ELF-1 (cell line): ENCODE measurements at regions not wholly inside any gene's neighbourhood (a gene's known extent, or its start where the extent isn't known, plus 50 kb on each side); places are given as distances from the start of the nearest gene placed in this dataset.
A peak's percentile ranks its signal among the peaks of the same experiment; 100 is the strongest.

Experiments used
- DNase-seq: peaks from one replicate; pipeline ENCODE4 v3.0.0-alpha.2; 2016; ENCODE audit warnings: low read depth, low spot score

GRCh38 chr12:25714198-25714984 lies 161.3 kb upstream of the LMNTD1 start:
- DNase-seq, result no peak

- no peak for DNase-seq
Observed at GRCh38 chr12:25715102-25715501, 162.0 kb upstream of the LMNTD1 start.

- DNase-seq, result no peak
Observed at GRCh38 chr12:25716842-25717241, 163.8 kb upstream of the LMNTD1 start.

- no peak for DNase-seq
Observed at GRCh38 chr12:25717552-25717951, 164.5 kb upstream of the LMNTD1 start.

- no peak for DNase-seq
Observed at GRCh38 chr12:25718081-25718731, 165.1 kb upstream of the LMNTD1 start.

GRCh38 chr12:25719505-25719904 lies 166.4 kb upstream of the LMNTD1 start:
- DNase-seq, result no peak

- no peak for DNase-seq
Observed at GRCh38 chr12:25723336-25723735, 170.3 kb upstream of the LMNTD1 start.

- DNase-seq, result no peak
Observed at GRCh38 chr12:25723921-25724491, 170.9 kb upstream of the LMNTD1 start.

- DNase-seq, result no peak
Observed at GRCh38 chr12:25725470-25725869, 172.4 kb upstream of the LMNTD1 start.

GRCh38 chr12:25725931-25726330 lies 172.8 kb upstream of the LMNTD1 start:
- no peak for DNase-seq

- DNase-seq, result no peak
Observed at GRCh38 chr12:25728056-25728595, 175.0 kb upstream of the LMNTD1 start.

- peak; percentile 56 for DNase-seq
Observed at GRCh38 chr12:25730489-25731349, 177.6 kb upstream of the LMNTD1 start.

- DNase-seq, result no peak
Observed at GRCh38 chr12:25733541-25733940, 180.5 kb upstream of the LMNTD1 start.

GRCh38 chr12:25734529-25735180 lies 181.6 kb upstream of the LMNTD1 start:
- no peak for DNase-seq

- no peak for DNase-seq
Observed at GRCh38 chr12:25740617-25741016, 187.5 kb upstream of the LMNTD1 start.

GRCh38 chr12:25741917-25742316 lies 188.8 kb upstream of the LMNTD1 start:
- no peak for DNase-seq

- DNase-seq, result no peak
Observed at GRCh38 chr12:25743679-25744215, 190.7 kb upstream of the LMNTD1 start.

GRCh38 chr12:25744313-25744712 lies 191.2 kb upstream of the LMNTD1 start:
- no peak for DNase-seq

- DNase-seq, result no peak
Observed at GRCh38 chr12:25745281-25745680, 192.2 kb upstream of the LMNTD1 start.

GRCh38 chr12:25746131-25746530 lies 193.0 kb upstream of the LMNTD1 start:
- DNase-seq, result no peak
